HL-60 (cell line): ENCODE measurements at regions not wholly inside any gene's neighbourhood (a gene's known extent, or its start where the extent isn't known, plus 50 kb on each side); places are given as distances from the start of the nearest gene placed in this dataset.

Experiments used
- POLR2AphosphoS5 ChIP-seq: IDR thresholded peaks from 2 replicates; pipeline ENCODE4 v1.6.1; 2012; ENCODE audit warnings: low read depth
- SPI1 ChIP-seq: IDR thresholded peaks from 2 replicates; pipeline ENCODE4 v1.6.1; 2012; ENCODE audit warnings: low read depth, mild to moderate bottlenecking, borderline replicate concordance
- TF ChIP-seq, protein P1 (sequence below): IDR thresholded peaks from one replicate; pipeline ENCODE4 v1.5.1; 2011; ENCODE audit warnings: low read length, control low read depth, inconsistent platforms; ENCODE audit not compliant: insufficient read depth
- TF ChIP-seq, protein P2 (sequence below): IDR thresholded peaks from 2 replicates; pipeline ENCODE4 v1.6.1; 2012; ENCODE audit warnings: low read depth; ENCODE audit not compliant: insufficient replicate concordance

GRCh38 chr9:30484690-30485089 lies 1899.8 kb upstream of the ACO1 start:
- TF ChIP-seq, protein P1, sequence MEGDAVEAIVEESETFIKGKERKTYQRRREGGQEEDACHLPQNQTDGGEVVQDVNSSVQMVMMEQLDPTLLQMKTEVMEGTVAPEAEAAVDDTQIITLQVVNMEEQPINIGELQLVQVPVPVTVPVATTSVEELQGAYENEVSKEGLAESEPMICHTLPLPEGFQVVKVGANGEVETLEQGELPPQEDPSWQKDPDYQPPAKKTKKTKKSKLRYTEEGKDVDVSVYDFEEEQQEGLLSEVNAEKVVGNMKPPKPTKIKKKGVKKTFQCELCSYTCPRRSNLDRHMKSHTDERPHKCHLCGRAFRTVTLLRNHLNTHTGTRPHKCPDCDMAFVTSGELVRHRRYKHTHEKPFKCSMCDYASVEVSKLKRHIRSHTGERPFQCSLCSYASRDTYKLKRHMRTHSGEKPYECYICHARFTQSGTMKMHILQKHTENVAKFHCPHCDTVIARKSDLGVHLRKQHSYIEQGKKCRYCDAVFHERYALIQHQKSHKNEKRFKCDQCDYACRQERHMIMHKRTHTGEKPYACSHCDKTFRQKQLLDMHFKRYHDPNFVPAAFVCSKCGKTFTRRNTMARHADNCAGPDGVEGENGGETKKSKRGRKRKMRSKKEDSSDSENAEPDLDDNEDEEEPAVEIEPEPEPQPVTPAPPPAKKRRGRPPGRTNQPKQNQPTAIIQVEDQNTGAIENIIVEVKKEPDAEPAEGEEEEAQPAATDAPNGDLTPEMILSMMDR: no peak
- TF ChIP-seq POLR2AphosphoS5 (no peak), SPI1 (no peak)
- TF ChIP-seq, protein P2, sequence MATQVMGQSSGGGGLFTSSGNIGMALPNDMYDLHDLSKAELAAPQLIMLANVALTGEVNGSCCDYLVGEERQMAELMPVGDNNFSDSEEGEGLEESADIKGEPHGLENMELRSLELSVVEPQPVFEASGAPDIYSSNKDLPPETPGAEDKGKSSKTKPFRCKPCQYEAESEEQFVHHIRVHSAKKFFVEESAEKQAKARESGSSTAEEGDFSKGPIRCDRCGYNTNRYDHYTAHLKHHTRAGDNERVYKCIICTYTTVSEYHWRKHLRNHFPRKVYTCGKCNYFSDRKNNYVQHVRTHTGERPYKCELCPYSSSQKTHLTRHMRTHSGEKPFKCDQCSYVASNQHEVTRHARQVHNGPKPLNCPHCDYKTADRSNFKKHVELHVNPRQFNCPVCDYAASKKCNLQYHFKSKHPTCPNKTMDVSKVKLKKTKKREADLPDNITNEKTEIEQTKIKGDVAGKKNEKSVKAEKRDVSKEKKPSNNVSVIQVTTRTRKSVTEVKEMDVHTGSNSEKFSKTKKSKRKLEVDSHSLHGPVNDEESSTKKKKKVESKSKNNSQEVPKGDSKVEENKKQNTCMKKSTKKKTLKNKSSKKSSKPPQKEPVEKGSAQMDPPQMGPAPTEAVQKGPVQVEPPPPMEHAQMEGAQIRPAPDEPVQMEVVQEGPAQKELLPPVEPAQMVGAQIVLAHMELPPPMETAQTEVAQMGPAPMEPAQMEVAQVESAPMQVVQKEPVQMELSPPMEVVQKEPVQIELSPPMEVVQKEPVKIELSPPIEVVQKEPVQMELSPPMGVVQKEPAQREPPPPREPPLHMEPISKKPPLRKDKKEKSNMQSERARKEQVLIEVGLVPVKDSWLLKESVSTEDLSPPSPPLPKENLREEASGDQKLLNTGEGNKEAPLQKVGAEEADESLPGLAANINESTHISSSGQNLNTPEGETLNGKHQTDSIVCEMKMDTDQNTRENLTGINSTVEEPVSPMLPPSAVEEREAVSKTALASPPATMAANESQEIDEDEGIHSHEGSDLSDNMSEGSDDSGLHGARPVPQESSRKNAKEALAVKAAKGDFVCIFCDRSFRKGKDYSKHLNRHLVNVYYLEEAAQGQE: no peak
